HEK293T (cell line): ENCODE measurements at regions not wholly inside any gene's neighbourhood (a gene's known extent, or its start where the extent isn't known, plus 50 kb on each side); places are given as distances from the start of the nearest gene placed in this dataset.

Experiments used
- ARNT ChIP-seq: fragments of 450-650 bp; IDR thresholded peaks from 2 replicates; pipeline ENCODE4 v1.6.1; 2017; ENCODE audit warnings: mild to moderate bottlenecking
- BHLHE40 ChIP-seq: fragments of 450-650 bp; IDR thresholded peaks from 2 replicates; pipeline ENCODE4 v1.6.1; 2016; ENCODE audit warnings: mild to moderate bottlenecking, moderate library complexity, borderline replicate concordance
- FOXA1 ChIP-seq: fragments of 450-650 bp; IDR thresholded peaks from 2 replicates; pipeline ENCODE4 v1.6.1; 2016; ENCODE audit warnings: mild to moderate bottlenecking
- FOXM1 ChIP-seq: fragments of 450-650 bp; IDR thresholded peaks from 2 replicates; pipeline ENCODE4 v1.6.1; 2017; ENCODE audit warnings: mild to moderate bottlenecking, borderline replicate concordance
- HDGF ChIP-seq: fragments of 450-650 bp; IDR thresholded peaks from 2 replicates; pipeline ENCODE4 v1.6.1; 2017; ENCODE audit warnings: antibody characterized with exemption, borderline replicate concordance
- L3MBTL2 ChIP-seq: fragments of 450-650 bp; conservative IDR thresholded peaks from 2 replicates; pipeline ENCODE4 v1.6.1; 2016; ENCODE audit warnings: mild to moderate bottlenecking
- SP1 ChIP-seq: fragments of 450-650 bp; IDR thresholded peaks from 2 replicates; pipeline ENCODE4 v1.6.1; 2017
- TARDBP ChIP-seq: fragments of 450-650 bp; IDR thresholded peaks from 2 replicates; pipeline ENCODE4 v1.6.1; 2016
- TF ChIP-seq, protein P1 (sequence below): fragments of 450-650 bp; IDR thresholded peaks from 2 replicates; pipeline ENCODE4 v1.6.1; 2016

DNA sequence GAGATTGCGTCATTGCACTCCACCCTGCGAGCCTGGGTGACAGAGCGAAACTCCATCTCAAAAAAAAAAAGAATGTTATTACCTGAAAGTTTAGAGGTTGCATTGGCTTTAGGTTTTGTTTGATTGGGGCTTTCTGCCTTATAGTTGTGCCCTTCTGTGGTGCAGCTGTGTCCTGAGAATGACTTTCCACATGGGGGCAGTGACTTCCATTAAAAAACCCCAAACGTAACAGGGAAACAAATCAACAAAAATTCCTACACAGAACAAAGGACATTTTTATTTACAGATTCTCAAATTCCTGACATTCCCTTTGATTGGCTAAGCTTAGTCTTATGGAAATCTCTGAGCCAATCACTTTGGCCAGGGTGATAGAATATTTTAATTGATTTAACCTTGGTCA, 154.1 kb upstream of the GPR149 start:
- TF ChIP-seq, protein P1, sequence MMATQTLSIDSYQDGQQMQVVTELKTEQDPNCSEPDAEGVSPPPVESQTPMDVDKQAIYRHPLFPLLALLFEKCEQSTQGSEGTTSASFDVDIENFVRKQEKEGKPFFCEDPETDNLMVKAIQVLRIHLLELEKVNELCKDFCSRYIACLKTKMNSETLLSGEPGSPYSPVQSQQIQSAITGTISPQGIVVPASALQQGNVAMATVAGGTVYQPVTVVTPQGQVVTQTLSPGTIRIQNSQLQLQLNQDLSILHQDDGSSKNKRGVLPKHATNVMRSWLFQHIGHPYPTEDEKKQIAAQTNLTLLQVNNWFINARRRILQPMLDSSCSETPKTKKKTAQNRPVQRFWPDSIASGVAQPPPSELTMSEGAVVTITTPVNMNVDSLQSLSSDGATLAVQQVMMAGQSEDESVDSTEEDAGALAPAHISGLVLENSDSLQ = no peak
- TF ChIP-seq SP1 (no peak), L3MBTL2 (no peak), TARDBP (no peak), HDGF (no peak), FOXA1 (no peak), FOXM1 (no peak), BHLHE40 (no peak), ARNT (no peak)
